H1 (cell line): ENCODE measurements at regions not wholly inside any gene's neighbourhood (a gene's known extent, or its start where the extent isn't known, plus 50 kb on each side); places are given as distances from the start of the nearest gene placed in this dataset.

Experiments
- CTCF ChIA-PET: fragments of 300-600 bp; sonication (Branson Sonifier 250); formaldehyde crosslinking; loops from one replicate; lab custom pipeline; 2021; ENCODE audit not compliant: partially characterized antibody; lab: Charles Lee
- POLR2A ChIA-PET: fragments of 300-600 bp; sonication (Branson Sonifier 250); formaldehyde crosslinking; loops from one replicate; lab custom pipeline; 2021; ENCODE audit warnings: inconsistent platforms; ENCODE audit not compliant: partially characterized antibody; lab: Charles Lee
- DNase-seq, 2 experiments: peaks; one replicate each; pipeline versions ENCODE4 v3.0.0 to v3.0.0-alpha.2; 2010 to 2022; ENCODE audit warnings: low spot score in 2 of 2, low read depth in 1 of 2, mixed read lengths in 1 of 2
- FAIRE-seq: peaks from 2 replicates; lab custom pipeline; 2011; peaks lifted over from hg19 to GRCh38; lab: Jason Lieb, UNC
- H2AFZ ChIP-seq: 2 replicates; pipeline ENCODE4 v1.8.1; 2012; ENCODE audit warnings: low read length, inconsistent platforms
- H2AK5ac ChIP-seq: 2 replicates; pipeline ENCODE4 v1.6.1; 2013; ENCODE audit warnings: low read depth, low read length
- H2BK120ac ChIP-seq: replicated peaks from 2 replicates; pipeline ENCODE3; 2013; ENCODE audit warnings: low read depth, low read length, inconsistent platforms
- H2BK12ac ChIP-seq: 2 replicates; pipeline ENCODE4 v1.6.1; 2013; ENCODE audit warnings: low read depth, low read length
- H2BK15ac ChIP-seq: 2 replicates; pipeline ENCODE4 v1.6.1; 2013; ENCODE audit warnings: low read length
- H2BK20ac ChIP-seq: 2 replicates; pipeline ENCODE4 v1.6.1; 2013; ENCODE audit warnings: low read length
- H2BK5ac ChIP-seq: 2 replicates; pipeline ENCODE4 v1.6.1; 2013; ENCODE audit warnings: low read depth, low read length
- H3K14ac ChIP-seq: 2 replicates; pipeline ENCODE4 v1.6.1; 2013; ENCODE audit warnings: inconsistent platforms; ENCODE audit not compliant: insufficient read length
- H3K18ac ChIP-seq: 2 replicates; pipeline ENCODE4 v1.6.1; 2013; ENCODE audit warnings: low read length; ENCODE audit errors: extremely low read depth
- H3K23ac ChIP-seq: 2 replicates; pipeline ENCODE4 v1.6.1; 2013; ENCODE audit warnings: inconsistent platforms; ENCODE audit not compliant: insufficient read length
- H3K23me2 ChIP-seq: 2 replicates; pipeline ENCODE4 v1.6.1; 2013; ENCODE audit warnings: low read depth, low read length
- H3K27ac ChIP-seq: 2 replicates; pipeline ENCODE4 v1.6.1; 2011; ENCODE audit warnings: low read depth, low read length, inconsistent platforms
- H3K27me3 ChIP-seq, 4 experiments: replicated peaks in 1 of 4; 1 replicate in 1 of 4; 2 replicates in 3 of 4; pipeline versions ENCODE4 v1.6.1 to v1.8.1; 2011 to 2013; ENCODE audit warnings: low read length in 3 of 4, mild to moderate bottlenecking in 3 of 4, inconsistent platforms in 2 of 4, mixed read lengths in 2 of 4, moderate library complexity in 1 of 4; ENCODE audit not compliant: control insufficient read depth in 3 of 4, insufficient read depth in 3 of 4; ENCODE audit errors: extremely low read depth in 1 of 4
- H3K36me3 ChIP-seq, 4 experiments: 2 replicates each; pipeline versions ENCODE4 v1.6.1 to v1.8.1; 2011 to 2013; ENCODE audit warnings: mild to moderate bottlenecking in 4 of 4, low read length in 3 of 4, moderate library complexity in 2 of 4, control low read depth in 1 of 4, inconsistent platforms in 1 of 4; ENCODE audit not compliant: insufficient read depth in 4 of 4, control insufficient read depth in 2 of 4
- H3K4ac ChIP-seq: replicated peaks from 2 replicates; pipeline ENCODE3; 2013; ENCODE audit warnings: low read length, low read depth, mixed read lengths, inconsistent platforms; ENCODE audit not compliant: insufficient read length
- H3K4me1 ChIP-seq, 4 experiments: replicated peaks in 1 of 4; 1 replicate in 1 of 4; 2 replicates in 3 of 4; pipeline versions ENCODE4 v1.6.1 to v1.8.1; 2011 to 2013; ENCODE audit warnings: low read length in 3 of 4, inconsistent platforms in 2 of 4, mixed read lengths in 1 of 4; ENCODE audit not compliant: insufficient read depth in 4 of 4, control insufficient read depth in 3 of 4
- H3K4me2 ChIP-seq, 2 experiments: 2 replicates each; pipeline versions ENCODE4 v1.6.1 to v1.8.1; 2011 to 2013; ENCODE audit warnings: low read depth in 2 of 2, low read length in 2 of 2, control low read depth in 1 of 2, inconsistent platforms in 1 of 2, mild to moderate bottlenecking in 1 of 2; ENCODE audit not compliant: insufficient read depth in 1 of 2
- H3K4me3 ChIP-seq, 4 experiments: fragments of 200-600, 300-600 bp in 1 of 4; sonication (generic), shearing (Covaris generic), sonication (Bioruptor Twin) in 1 of 4; 2 replicates each; pipeline versions ENCODE4 v1.5.1 to v1.8.1; 2011 to 2016; ENCODE audit warnings: low read length in 4 of 4, low read depth in 3 of 4, control low read depth in 2 of 4, inconsistent platforms in 2 of 4, mild to moderate bottlenecking in 2 of 4, mixed read lengths in 1 of 4, moderate library complexity in 1 of 4; ENCODE audit not compliant: insufficient read depth in 2 of 4; ENCODE audit errors: extremely low read depth in 1 of 4
- H3K56ac ChIP-seq: replicated peaks from 2 replicates; pipeline ENCODE3; 2013; ENCODE audit warnings: low read depth, mild to moderate bottlenecking, mixed read lengths, low read length, inconsistent platforms; ENCODE audit not compliant: insufficient read length
- H3K79me1 ChIP-seq: 2 replicates; pipeline ENCODE4 v1.6.1; 2013; ENCODE audit warnings: low read depth, low read length, control low read depth
- H3K79me2 ChIP-seq, 2 experiments: 2 replicates each; pipeline versions ENCODE4 v1.6.1 to v1.8.1; 2012 to 2013; ENCODE audit warnings: low read length in 2 of 2, mild to moderate bottlenecking in 2 of 2, inconsistent platforms in 1 of 2; ENCODE audit not compliant: insufficient read depth in 2 of 2, control insufficient read depth in 1 of 2
- H3K9ac ChIP-seq, 4 experiments: replicated peaks in 1 of 4; 1 replicate in 1 of 4; 2 replicates in 3 of 4; pipeline versions ENCODE4 v1.6.1 to v1.8.1; 2011 to 2013; ENCODE audit warnings: low read depth in 3 of 4, low read length in 3 of 4, control low read depth in 2 of 4, mild to moderate bottlenecking in 2 of 4, moderate library complexity in 2 of 4, inconsistent platforms in 1 of 4; ENCODE audit errors: extremely low read depth in 1 of 4
- H3K9me3 ChIP-seq, 2 experiments: 2 replicates each; pipeline versions ENCODE4 v1.6.1 to v1.8.1; 2012 to 2013; ENCODE audit warnings: mild to moderate bottlenecking in 2 of 2, moderate library complexity in 2 of 2, control low read depth in 1 of 2, inconsistent platforms in 1 of 2, low read depth in 1 of 2, low read length in 1 of 2, mixed read lengths in 1 of 2; ENCODE audit not compliant: insufficient read depth in 2 of 2
- H4K20me1 ChIP-seq, 2 experiments: replicated peaks in 1 of 2; 2 replicates each; pipeline versions ENCODE3 to v1.8.1; 2011 to 2013; ENCODE audit warnings: inconsistent platforms in 2 of 2, low read length in 2 of 2, mild to moderate bottlenecking in 1 of 2; ENCODE audit not compliant: insufficient read depth in 2 of 2, control insufficient read depth in 1 of 2
- H4K5ac ChIP-seq: 2 replicates; pipeline ENCODE4 v1.6.1; 2013; ENCODE audit warnings: low read length, low read depth, mixed read lengths, inconsistent platforms; ENCODE audit not compliant: insufficient read length
- H4K8ac ChIP-seq: 2 replicates; pipeline ENCODE4 v1.8.0; 2013; ENCODE audit warnings: mild to moderate bottlenecking, moderate library complexity, low read length, inconsistent platforms; ENCODE audit not compliant: insufficient read depth; ENCODE audit errors: extremely low read depth
- H4K91ac ChIP-seq: replicated peaks from 2 replicates; pipeline ENCODE3; 2013; ENCODE audit warnings: low read length, mixed read lengths, inconsistent platforms; ENCODE audit not compliant: insufficient read length
- BACH1 ChIP-seq: IDR thresholded peaks from 2 replicates; pipeline ENCODE4 v1.6.1; 2012; ENCODE audit warnings: low read length, improper control_type of control experiment
- EP300 ChIP-seq, 2 experiments: IDR thresholded peaks; 1 replicate in 1 of 2; 2 replicates in 1 of 2; pipeline ENCODE4 v1.6.1; 2011 to 2012; ENCODE audit warnings: low read depth in 2 of 2, low read length in 2 of 2, mild to moderate bottlenecking in 2 of 2, borderline replicate concordance in 1 of 2, inconsistent platforms in 1 of 2, moderate library complexity in 1 of 2
- HDAC2 ChIP-seq, 2 experiments: fragments of 300-600 bp in 1 of 2; sonication (generic) in 1 of 2; IDR thresholded peaks; 2 replicates each; pipeline ENCODE4 v1.6.1; 2011 to 2012; ENCODE audit warnings: low read depth in 2 of 2, low read length in 2 of 2, mild to moderate bottlenecking in 2 of 2, moderate library complexity in 2 of 2, borderline replicate concordance in 1 of 2, inconsistent platforms in 1 of 2
- HDAC6 ChIP-seq: IDR thresholded peaks from one replicate; pipeline ENCODE4 v1.7.1; 2012; ENCODE audit warnings: low read depth, mild to moderate bottlenecking, inconsistent platforms, low read length, moderate library complexity
- NANOG ChIP-seq: IDR thresholded peaks from 2 replicates; pipeline ENCODE4 v1.6.1; 2011; ENCODE audit warnings: low read length, low read depth, mild to moderate bottlenecking, inconsistent platforms; ENCODE audit not compliant: insufficient read depth, poor library complexity, severe bottlenecking
- POU5F1 ChIP-seq: IDR thresholded peaks from 2 replicates; pipeline ENCODE4 v1.6.1; 2011; ENCODE audit warnings: low read depth, mild to moderate bottlenecking, low read length, moderate library complexity
- RXRA ChIP-seq: IDR thresholded peaks from 2 replicates; pipeline ENCODE4 v1.6.1; 2011; ENCODE audit warnings: low read depth, mild to moderate bottlenecking, low read length, moderate library complexity; ENCODE audit not compliant: insufficient read depth
- SIRT6 ChIP-seq: IDR thresholded peaks from one replicate; pipeline ENCODE4 v1.7.1; 2012; ENCODE audit warnings: low read length, inconsistent platforms
- SP2 ChIP-seq: IDR thresholded peaks from 2 replicates; pipeline ENCODE4 v1.6.1; 2012; ENCODE audit warnings: mild to moderate bottlenecking, low read length, inconsistent platforms
- WGBS, 2 experiments: shearing (Covaris generic) in 1 of 2; methylation state at CpG; one replicate each; pipeline versions ENCODE4 v1.1.6 to v1.1.7; 2013 to 2015; ENCODE audit warnings: low lambda C conversion rate in 2 of 2, mixed read lengths in 2 of 2, inconsistent platforms in 1 of 2, low coverage in 1 of 2, missing lambda C conversion rate in 1 of 2; ENCODE audit not compliant: insufficient replicate concordance in 2 of 2, insufficient coverage in 1 of 2, insufficient read length in 1 of 2; ENCODE audit errors: extremely low coverage in 1 of 2, missing lambda C conversion rate in 1 of 2; 5-methylcytosine and 5-hydroxymethylcytosine counted together

- no peak overlapping the region for H2AFZ ChIP-seq
- 91% methylated on average over 5 of the region's 5 CpGs; no CpG with 5 or more reads in 1 of the 2 experiments for WGBS, 2 experiments
- no peak overlapping the region for H3K4me2 ChIP-seq
- H3K27ac ChIP-seq = no peak overlapping the region
- no peak overlapping the region for H4K91ac ChIP-seq
- H3K4me1 ChIP-seq = peaks cover 0 to 6% (median 3%) of the 10 kb centered on the region in 4 experiments; a peak in 2 of 7 replicates
- H2AK5ac ChIP-seq = no peak overlapping the region
- no peak overlapping the region for H2BK15ac ChIP-seq
- H3K9ac ChIP-seq = no peak overlapping the region
- H3K18ac ChIP-seq = no peak overlapping the region
- no peak overlapping the region for H3K4ac ChIP-seq
- H4K8ac ChIP-seq = no peak overlapping the region
- POLR2A ChIA-PET = no interaction called here
- H2BK12ac ChIP-seq = no peak overlapping the region
- no peak overlapping the region for H2BK20ac ChIP-seq
- DNase-seq = no peak
- CTCF ChIA-PET = interaction anchor here (0.8 to 1.8 kb wide), 4 partner anchors 12 to 207 kb away, joined by 3 to 6 read pairs (median 3); no protein-coding TSS in a partner anchor
- FAIRE-seq = no peak
- H2BK120ac ChIP-seq = no peak overlapping the region
- H3K56ac ChIP-seq = no peak overlapping the region
- TF ChIP-seq POU5F1 (no peak), SIRT6 (no peak), HDAC2 (IDR thresholded peaks at IDR 0.05; ENCODE audit: borderline replicate concordance in 1 of 2, low read depth in 2 of 2, low read length in 2 of 2) (no peak), EP300 (IDR thresholded peaks at IDR 0.05; ENCODE audit: borderline replicate concordance in 1 of 2, low read depth in 2 of 2, low read length in 2 of 2) (no peak), NANOG (no peak), HDAC6 (no peak), SP2 (no peak), RXRA (no peak), BACH1 (no peak)
- TF ChIP-seq, all 59 proteins: peak for 0
- no peaks in the 10 kb centered on the region for H3K9me3 ChIP-seq
- no peak overlapping the region for H3K23ac ChIP-seq
- no peak overlapping the region for H4K5ac ChIP-seq
- no peak overlapping the region for H3K4me3 ChIP-seq
- H4K20me1 ChIP-seq = no peaks in the 10 kb centered on the region
- no peaks in the 10 kb centered on the region for H3K79me2 ChIP-seq
- H3K36me3 ChIP-seq = no peaks in the 10 kb centered on the region
- H3K27me3 ChIP-seq = no peaks in the 10 kb centered on the region
- H3K23me2 ChIP-seq = no peaks in the 10 kb centered on the region; the same call in 1 of the 2 replicates
- H3K79me1 ChIP-seq = no peaks in the 10 kb centered on the region
- H2BK5ac ChIP-seq = no peak overlapping the region
- H3K14ac ChIP-seq = no peak overlapping the region
Measured at GRCh38 chr10:113313048-113313602, 239.7 kb upstream of the HABP2 start.
